Heart left ventricle (tissue), 16 donors: ENCODE measurements at regions not wholly inside any gene's neighbourhood (a gene's known extent, or its start where the extent isn't known, plus 50 kb on each side); places are given as distances from the start of the nearest gene placed in this dataset.

Source experiments
- ATAC-seq, 4 donors: fragments of 200-7000 bp; cut with Tn5 transposase; one replicate each; pipeline ENCODE4 v1.9.1; 2020 to 2022; ENCODE audit warnings: moderate library complexity in 4 of 4, mild to moderate bottlenecking in 3 of 4, moderate number of reproducible peaks in 1 of 4
- DNase-seq, 5 donors: peaks; one replicate each; pipeline ENCODE4 v3.0.0-alpha.2; 2020
- H3K27ac ChIP-seq, 12 donors: fragments of 200-600 bp; sonication (generic) in 4 of 12; one replicate each; pipeline versions ENCODE4 v1.5.0 to v1.8.0; 2016 to 2022; ENCODE audit warnings: mild to moderate bottlenecking in 2 of 12
- H3K27me3 ChIP-seq, 9 donors: fragments of 200-600 bp; sonication (generic) in 2 of 9; one replicate each; pipeline versions ENCODE4 v1.5.1 to v1.8.0; 2016 to 2022; ENCODE audit warnings: mild to moderate bottlenecking in 3 of 9
- H3K36me3 ChIP-seq, 9 donors: fragments of 200-600 bp; sonication (generic) in 2 of 9; one replicate each; pipeline versions ENCODE4 v1.5.0 to v1.8.0; 2018 to 2022; ENCODE audit warnings: mild to moderate bottlenecking in 2 of 9
- H3K4me1 ChIP-seq, 12 donors: fragments of 200-600 bp; sonication (generic) in 4 of 12; one replicate each; pipeline versions ENCODE4 v1.5.0 to v1.8.0; 2016 to 2022; ENCODE audit warnings: mild to moderate bottlenecking in 3 of 12
- H3K4me3 ChIP-seq, 12 donors: fragments of 200-600 bp; sonication (generic) in 4 of 12; one replicate each; pipeline versions ENCODE4 v1.5.0 to v1.8.0; 2017 to 2022; ENCODE audit warnings: mild to moderate bottlenecking in 9 of 12, moderate library complexity in 4 of 12
- H3K9me3 ChIP-seq, 12 donors: fragments of 200-600 bp; sonication (generic) in 4 of 12; one replicate each; pipeline versions ENCODE4 v1.5.0 to v1.8.0; 2016 to 2022; ENCODE audit warnings: mild to moderate bottlenecking in 1 of 12
- CTCF ChIP-seq, 12 donors: fragments of 200-600 bp; sonication (generic) in 4 of 12; IDR thresholded peaks; one replicate each; pipeline versions ENCODE4 v1.5.0 to v1.8.0; 2018 to 2022; ENCODE audit warnings: antibody characterized with exemption in 12 of 12, mild to moderate bottlenecking in 5 of 12
- POLR2A ChIP-seq, 2 donors: fragments of 450-650 bp; IDR thresholded peaks; one replicate each; pipeline ENCODE4 v1.6.1; 2017; ENCODE audit warnings: antibody characterized with exemption in 2 of 2, mild to moderate bottlenecking in 2 of 2, moderate library complexity in 2 of 2
- WGBS, 4 donors: extraction: QIAGEN DNeasy Blood & Tissue Kit in 2 of 4; methylation state at CpG; one replicate each; pipeline versions ENCODE4 v1.1.5 to v1.1.7; 2013 to 2018; 5-methylcytosine and 5-hydroxymethylcytosine counted together
- intact Hi-C, 10 donors: fragments of 100-400 bp; cut with DNase I; formaldehyde crosslinking; loops; one replicate each; pipeline versions ENCODE4 v1.11.1 to v1.14.2; 2022
- donor health status: ischemic (EF 13 %, LVEDD 7.1; RV severe dilation, severe dysfunction).
- donor health status: healthy with polysubstance abuse.
- donor health status: DM: no; HTN: yes; CAD: no.
- donor health status: DM: no; HTN: no; CAD: no.
- donor health status: ischemic (EF 25% LVEDD 6.9; RV normal size, moderate dysfunction).
- donor health status: ischemic (EF 25% LVEDD 5.7; RV mildly dilated, moderate dysfunction).
- donor health status: healthy.
- donor health status: DM: yes; HTN: yes; CAD: no.
- donor health status: ischemic (EF 35%, LVEDD 5.7; RV mildly dilated, moderate dysfunction).
- donor health status: nonischemic (EF 11% LVEDD 7.7; RV severe dilation, severe dysfunction).
- donor health status: DM: yes; HTN: yes; CAD: no.
- donor health status: PGD.
- donor health status: ischemic (EF 29% LVEDD 5.4; RV normal size, mild dysfunction).
- donor health status: nonischemic (EF 23%, LVEDD 6.1; RV moderate dilation, normal function).

GRCh38 chr4:14771504-14772175 is 230.6 kb upstream of the CPEB2 start:
- DNase-seq (no peak), ATAC-seq (no peak)
- no peaks in the 10 kb centered on the region for H3K36me3 ChIP-seq
- TF ChIP-seq CTCF (IDR thresholded peaks at IDR 0.05) (no peak), POLR2A (IDR thresholded peaks at IDR 0.05) (no peak)
- intact Hi-C loops = no loop called here
- WGBS, 4 donors = 83 to 89% (median 87%) methylated on average over 2 of the region's 2 CpGs
- H3K4me3 ChIP-seq = no peak overlapping the region
- peaks cover 0 to 11% (median 0%) of the 10 kb centered on the region in 12 donors for H3K9me3 ChIP-seq
- peaks cover 0 to 7% (median 0%) of the 10 kb centered on the region in 12 donors for H3K4me1 ChIP-seq
- no peak overlapping the region for H3K27ac ChIP-seq
- H3K27me3 ChIP-seq = no peaks in the 10 kb centered on the region

DNA sequence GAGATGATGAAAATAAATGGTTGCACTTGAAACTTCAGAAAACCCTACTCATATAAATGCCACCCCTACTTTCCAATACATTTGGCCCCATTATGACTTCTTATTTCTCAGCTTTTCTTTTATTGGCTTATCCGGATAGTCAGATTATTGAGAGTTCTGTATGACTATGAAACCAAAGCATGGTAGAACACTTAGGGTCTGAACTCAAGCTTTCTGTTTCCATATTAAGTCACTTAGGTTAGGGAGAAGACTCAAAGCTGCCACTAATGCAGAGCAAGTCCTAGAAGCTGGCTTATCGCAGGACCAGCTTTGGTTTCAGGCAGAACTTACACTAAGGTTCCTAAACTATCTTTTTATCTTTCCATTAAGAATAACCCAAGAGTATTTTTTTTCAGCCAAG is 229.9 kb upstream of the CPEB2 start:
- no peak for DNase-seq
- Histone ChIP-seq H3K4me3 (no peak overlapping the region), H3K27ac (no peak overlapping the region), H3K27me3 (no peaks in the 10 kb centered on the region), H3K4me1 (peaks cover 0 to under 1% (median 0%) of the 10 kb centered on the region in 12 donors), H3K36me3 (no peaks in the 10 kb centered on the region), H3K9me3 (peaks cover 0 to 11% (median 0%) of the 10 kb centered on the region in 12 donors)
- no peak for ATAC-seq
- WGBS, 4 donors = 96 to 99% (median 97%) methylated on average over 2 of the region's 2 CpGs
- TF ChIP-seq POLR2A (IDR thresholded peaks at IDR 0.05) = no peak
- no peak for TF ChIP-seq CTCF (IDR thresholded peaks at IDR 0.05)
- intact Hi-C loops = no loop called here

GRCh38 chr4:14783011-14783877 is 219.0 kb upstream of the CPEB2 start:
- Histone ChIP-seq H3K4me3 (no peak overlapping the region), H3K27me3 (no peaks in the 10 kb centered on the region), H3K9me3 (peaks cover 0 to 7% (median 3%) of the 10 kb centered on the region in 12 donors), H3K27ac (no peak overlapping the region), H3K36me3 (no peaks in the 10 kb centered on the region), H3K4me1 (no peaks in the 10 kb centered on the region)
- no peak for ATAC-seq
- 60 to 84% (median 77%) methylated on average over 5 of the region's 5 CpGs for WGBS, 4 donors
- TF ChIP-seq POLR2A (IDR thresholded peaks at IDR 0.05) (no peak), CTCF (IDR thresholded peaks at IDR 0.05) (no peak)
- intact Hi-C loops = no loop called here
- DNase-seq = no peak

- TF ChIP-seq POLR2A (IDR thresholded peaks at IDR 0.05) (no peak), CTCF (IDR thresholded peaks at IDR 0.05) (no peak)
- peaks cover 0 to 27% (median 7%) of the 10 kb centered on the region in 12 donors for H3K9me3 ChIP-seq
- no peak overlapping the region for H3K27ac ChIP-seq
- no peaks in the 10 kb centered on the region for H3K4me1 ChIP-seq
- DNase-seq = no peak
- intact Hi-C loops = no loop called here
- no peaks in the 10 kb centered on the region for H3K27me3 ChIP-seq
- ATAC-seq = no peak
- no peak overlapping the region for H3K4me3 ChIP-seq
- no peaks in the 10 kb centered on the region for H3K36me3 ChIP-seq
- WGBS, 4 donors = 67 to 73% (median 71%) methylated on average over 3 to 4 of the region's 4 CpGs
Measured at GRCh38 chr4:14787221-14787620, 215.1 kb upstream of the CPEB2 start.
